ENCODE measurements at regions not wholly inside any gene's neighbourhood (a gene's known extent, or its start where the extent isn't known, plus 50 kb on each side); places are given as distances from the start of the nearest gene placed in this dataset.

GRCh38 chr6:91879386-91879995, 1292.6 kb upstream of the MAP3K7 start:
- no peak for TF ChIP-seq POLR2AphosphoS5 (IDR thresholded peaks at IDR 0.05; ENCODE audit: low read depth, low read length)
- no peak for TF ChIP-seq POLR2A (IDR thresholded peaks at IDR 0.05; ENCODE audit: low read depth, low read length)
- no peak for TF ChIP-seq TAF1 (IDR thresholded peaks at IDR 0.05; ENCODE audit: borderline replicate concordance, low read depth, low read length)
